Bronchial epithelial cell (primary cell): ENCODE measurements at regions not wholly inside any gene's neighbourhood (a gene's known extent, or its start where the extent isn't known, plus 50 kb on each side); places are given as distances from the start of the nearest gene placed in this dataset.
"Not testable (repeated sequence)": the region's sequence is repeated elsewhere in the genome, so short reads cannot be mapped to it uniquely, and the experiment has no call there.

Experiments
- DNase-seq: peaks from one replicate; pipeline ENCODE4 v3.0.0-alpha.2; 2010; ENCODE audit warnings: low read depth
- FAIRE-seq: peaks from 2 replicates; lab custom pipeline; 2011; peaks lifted over from hg19 to GRCh38; lab: Jason Lieb, UNC
- H3K27me3 ChIP-seq: 2 replicates; pipeline ENCODE4 v1.5.1; 2011; ENCODE audit warnings: low read length; ENCODE audit not compliant: control insufficient read depth, insufficient read depth
- H3K36me3 ChIP-seq: 2 replicates; pipeline ENCODE4 v1.5.1; 2011; ENCODE audit warnings: low read length; ENCODE audit not compliant: control insufficient read depth, insufficient read depth
- H3K4me3 ChIP-seq: 2 replicates; pipeline ENCODE4 v1.5.1; 2011; ENCODE audit warnings: mild to moderate bottlenecking, low read depth, low read length, control low read depth
- TF ChIP-seq, protein P1 (sequence below): IDR thresholded peaks from 2 replicates; pipeline ENCODE4 v1.5.1; 2011; ENCODE audit warnings: mild to moderate bottlenecking, moderate library complexity, low read length, control low read depth, inconsistent platforms; ENCODE audit not compliant: insufficient read depth, severe bottlenecking

- Histone ChIP-seq H3K4me3 (no peak overlapping the region), H3K36me3 (no peaks in the 10 kb centered on the region), H3K27me3 (no peaks in the 10 kb centered on the region)
- FAIRE-seq: no peak
- no peak for DNase-seq
- TF ChIP-seq, protein P1, sequence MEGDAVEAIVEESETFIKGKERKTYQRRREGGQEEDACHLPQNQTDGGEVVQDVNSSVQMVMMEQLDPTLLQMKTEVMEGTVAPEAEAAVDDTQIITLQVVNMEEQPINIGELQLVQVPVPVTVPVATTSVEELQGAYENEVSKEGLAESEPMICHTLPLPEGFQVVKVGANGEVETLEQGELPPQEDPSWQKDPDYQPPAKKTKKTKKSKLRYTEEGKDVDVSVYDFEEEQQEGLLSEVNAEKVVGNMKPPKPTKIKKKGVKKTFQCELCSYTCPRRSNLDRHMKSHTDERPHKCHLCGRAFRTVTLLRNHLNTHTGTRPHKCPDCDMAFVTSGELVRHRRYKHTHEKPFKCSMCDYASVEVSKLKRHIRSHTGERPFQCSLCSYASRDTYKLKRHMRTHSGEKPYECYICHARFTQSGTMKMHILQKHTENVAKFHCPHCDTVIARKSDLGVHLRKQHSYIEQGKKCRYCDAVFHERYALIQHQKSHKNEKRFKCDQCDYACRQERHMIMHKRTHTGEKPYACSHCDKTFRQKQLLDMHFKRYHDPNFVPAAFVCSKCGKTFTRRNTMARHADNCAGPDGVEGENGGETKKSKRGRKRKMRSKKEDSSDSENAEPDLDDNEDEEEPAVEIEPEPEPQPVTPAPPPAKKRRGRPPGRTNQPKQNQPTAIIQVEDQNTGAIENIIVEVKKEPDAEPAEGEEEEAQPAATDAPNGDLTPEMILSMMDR: no peak
Observed at GRCh38 chr2:199197448-199197847, 260.3 kb downstream of the SATB2 start.

- TF ChIP-seq, protein P1: no peak
- DNase-seq (no peak), FAIRE-seq (no peak)
- no peak overlapping the region for H3K4me3 ChIP-seq
- H3K27me3 ChIP-seq: no peaks in the 10 kb centered on the region
- H3K36me3 ChIP-seq: no peaks in the 10 kb centered on the region
Observed at GRCh38 chr2:199196686-199197085, 261.1 kb downstream of the SATB2 start.

DNA sequence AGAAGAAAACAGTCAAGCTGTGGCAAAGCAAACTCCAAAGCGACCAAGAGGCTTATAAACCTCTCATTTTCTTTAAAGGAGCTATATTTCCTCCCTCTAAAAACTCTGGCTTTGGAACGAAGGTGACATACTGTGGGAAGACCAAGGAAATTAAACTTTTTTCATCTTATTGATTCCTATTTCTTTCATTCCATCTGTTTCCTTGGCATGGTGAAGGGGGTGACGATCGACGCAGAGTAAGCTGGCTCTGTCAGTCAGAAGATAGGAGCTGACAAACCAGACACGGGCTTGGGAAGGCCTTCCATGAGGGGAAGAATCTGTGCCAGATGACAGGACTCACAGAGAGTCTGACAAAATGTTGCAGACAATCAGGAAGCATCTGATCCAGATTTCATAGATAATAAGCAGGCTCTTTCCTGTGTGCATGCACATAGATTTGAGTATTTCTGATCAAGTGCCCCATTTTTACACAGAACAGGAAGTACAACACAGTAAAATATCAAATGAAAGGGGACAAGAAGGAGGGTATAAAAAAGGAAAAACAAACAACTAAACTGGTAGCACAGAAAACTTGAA lies 261.7 kb downstream of the SATB2 start:
- TF ChIP-seq, protein P1: no peak
- Histone ChIP-seq H3K4me3 (no peak overlapping the region), H3K27me3 (no peaks in the 10 kb centered on the region), H3K36me3 (no peaks in the 10 kb centered on the region)
- FAIRE-seq (no peak), DNase-seq (no peak)

DNA sequence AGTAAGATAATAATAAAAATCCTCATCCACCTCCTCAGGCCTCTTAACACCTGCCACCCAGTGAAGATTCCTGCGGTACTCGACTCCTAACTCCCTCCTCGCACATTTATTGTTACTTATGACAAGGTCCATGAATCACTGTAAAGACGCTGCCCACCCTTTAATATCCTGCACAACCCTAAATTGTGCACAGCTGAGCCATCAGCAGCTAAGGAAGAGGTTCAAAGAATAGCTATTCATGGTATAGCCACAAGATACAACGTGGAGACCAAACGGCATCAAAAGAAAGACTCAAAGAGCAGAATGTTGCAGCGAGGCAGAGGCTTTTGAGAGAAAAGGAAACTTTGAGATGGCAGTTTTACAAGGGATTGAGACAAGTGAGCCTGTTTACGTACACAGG lies 266.3 kb downstream of the SATB2 start:
- Histone ChIP-seq H3K36me3 (no peaks in the 10 kb centered on the region), H3K27me3 (no peaks in the 10 kb centered on the region), H3K4me3 (no peak overlapping the region)
- FAIRE-seq: no peak
- TF ChIP-seq, protein P1: no peak
- DNase-seq: no peak

GRCh38 chr2:199189229-199189628 lies 268.5 kb downstream of the SATB2 start:
- no peaks in the 10 kb centered on the region for H3K36me3 ChIP-seq
- FAIRE-seq: no peak
- DNase-seq: no peak
- no peaks in the 10 kb centered on the region for H3K27me3 ChIP-seq
- H3K4me3 ChIP-seq: no peak overlapping the region
- TF ChIP-seq, protein P1: no peak

DNA sequence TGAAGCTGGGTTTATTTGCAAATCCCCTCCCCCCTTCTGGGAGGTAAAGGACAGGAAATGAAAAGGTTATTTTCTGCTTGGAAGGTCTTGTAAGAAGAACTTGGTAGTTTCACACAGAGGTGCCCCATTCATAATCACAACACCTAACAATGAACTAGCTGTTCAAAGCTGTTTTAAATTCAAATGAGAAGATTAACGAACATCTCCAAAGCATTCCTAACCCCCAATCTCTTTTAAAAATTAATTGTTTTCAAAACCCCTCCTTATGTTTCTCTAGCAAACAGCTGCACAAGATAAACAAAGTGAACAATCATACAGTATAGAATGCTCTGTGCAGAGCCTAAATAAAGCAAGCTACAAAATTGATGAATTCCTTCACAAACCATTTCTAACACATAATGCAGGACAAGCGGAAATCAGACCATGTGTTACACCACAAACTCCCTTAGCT lies 271.4 kb downstream of the SATB2 start:
- DNase-seq (no peak), FAIRE-seq (no peak)
- no peak overlapping the region for H3K4me3 ChIP-seq
- TF ChIP-seq, protein P1: no peak
- H3K36me3 ChIP-seq: no peaks in the 10 kb centered on the region
- no peaks in the 10 kb centered on the region for H3K27me3 ChIP-seq

GRCh38 chr2:199185174-199185573 lies 272.6 kb downstream of the SATB2 start:
- FAIRE-seq, H3K4me3 ChIP-seq, DNase-seq, H3K36me3 ChIP-seq, H3K27me3 ChIP-seq: not testable (repeated sequence)
